HG02852 (cell line): ENCODE measurements at regions not wholly inside any gene's neighbourhood (a gene's known extent, or its start where the extent isn't known, plus 50 kb on each side); places are given as distances from the start of the nearest gene placed in this dataset.
"Not testable (repeated sequence)": the region's sequence is repeated elsewhere in the genome, so short reads cannot be mapped to it uniquely, and the experiment has no call there.

ENCODE experiments used
- ATAC-seq: cut with Tn5 transposase; IDR thresholded peaks from one replicate; pipeline ENCODE4 v1.9.1; 2021; ENCODE audit warnings: mild to moderate bottlenecking, moderate library complexity; ENCODE audit not compliant: unreplicated experiment

DNA sequence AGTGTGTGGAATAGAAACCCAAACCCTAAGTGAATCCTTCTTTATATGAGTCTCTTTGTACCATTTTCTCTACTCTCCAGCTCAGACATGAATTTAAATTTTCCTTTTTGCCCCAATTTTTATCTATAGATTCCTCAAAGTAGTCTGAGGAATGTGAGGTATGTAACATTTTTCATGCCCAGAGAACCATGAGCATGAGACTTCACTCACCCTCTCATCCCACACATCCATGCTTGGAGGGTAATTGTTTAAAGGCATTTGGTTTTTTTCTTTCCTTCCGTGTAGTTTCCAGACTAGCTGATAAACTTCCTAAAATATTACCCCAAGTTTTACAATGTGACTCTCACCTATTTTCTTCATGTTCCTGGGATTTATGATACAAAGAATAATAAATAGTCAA lies 2056.8 kb upstream of the CELF4 start:
- ATAC-seq = no peak

DNA sequence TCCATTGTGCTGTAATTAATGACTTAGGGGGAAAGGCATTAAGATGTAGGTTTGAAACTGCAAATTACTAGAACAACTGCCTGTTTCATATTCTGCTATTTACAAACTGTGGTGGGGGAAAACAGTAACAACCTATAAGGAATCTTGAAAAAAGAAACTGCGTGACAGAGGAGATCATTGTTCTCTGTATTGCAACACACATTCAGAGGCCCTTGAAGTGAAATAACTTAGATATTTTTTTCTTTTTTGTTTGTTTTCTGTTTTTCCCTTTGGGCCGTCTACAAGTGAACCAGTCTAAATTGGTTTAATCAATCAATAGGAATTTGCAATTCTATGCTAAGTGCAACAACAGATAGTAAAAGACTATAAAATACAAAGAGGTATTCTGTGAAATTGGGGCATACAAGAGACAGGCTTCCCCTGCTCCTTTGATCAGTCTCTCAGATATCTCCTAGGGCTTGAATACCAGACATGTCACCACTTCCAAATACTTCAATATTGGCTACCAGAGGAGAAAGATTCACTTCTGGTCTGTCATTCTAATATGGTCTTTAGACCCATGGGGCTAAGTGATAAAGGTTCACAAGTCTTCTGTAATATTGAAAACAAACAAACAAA lies 2055.1 kb upstream of the CELF4 start:
- ATAC-seq = no peak

GRCh38 chr18:39618265-39619003 lies 2052.8 kb upstream of the CELF4 start:
- no peak for ATAC-seq

- ATAC-seq = no peak
These were observed 2045.9 kb upstream of the CELF4 start for GRCh38 chr18:39611381-39612100.

- no peak for ATAC-seq
These were observed 2041.4 kb upstream of the CELF4 start for GRCh38 chr18:39607034-39607433.

- no peak for ATAC-seq
These were observed 2039.2 kb upstream of the CELF4 start for GRCh38 chr18:39604836-39605235.

DNA sequence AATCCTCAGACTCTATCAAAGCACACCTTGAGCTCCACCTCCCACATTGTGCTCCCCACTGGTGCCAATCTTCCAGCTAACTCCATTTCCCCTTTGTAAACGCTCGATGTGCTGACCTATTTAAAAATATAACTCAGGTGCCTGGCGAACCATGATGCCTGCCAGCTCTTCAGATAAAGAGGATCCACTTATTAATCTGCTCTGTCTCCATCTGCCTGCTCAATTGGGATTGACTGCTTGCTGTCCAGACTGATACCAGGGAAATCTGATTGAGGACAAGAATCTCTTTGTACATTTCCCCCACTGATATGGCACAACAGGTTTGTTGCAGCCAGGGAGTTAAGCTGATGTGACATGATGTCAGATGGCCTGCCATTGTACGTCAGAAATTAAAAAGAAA lies 2036.5 kb upstream of the CELF4 start:
- ATAC-seq = no peak

DNA sequence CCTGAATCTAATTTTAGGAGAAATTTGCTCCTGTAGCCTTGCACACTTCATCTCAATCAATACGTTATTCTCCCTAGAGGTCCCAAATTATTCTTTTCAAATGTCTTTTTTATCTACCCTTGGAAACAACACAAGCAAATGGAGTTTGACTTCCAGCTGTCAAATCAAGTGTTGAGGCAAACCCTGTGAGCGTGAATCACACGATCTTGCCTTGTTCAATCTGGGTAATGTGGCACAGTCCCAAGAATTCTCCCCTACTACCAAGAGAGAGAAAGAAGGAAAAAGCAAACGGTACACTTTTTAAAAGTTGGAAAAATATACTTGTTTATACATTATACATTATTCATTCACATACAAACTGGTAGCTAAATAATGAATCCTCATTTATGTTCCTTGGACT lies 2035.3 kb upstream of the CELF4 start:
- ATAC-seq = no peak

DNA sequence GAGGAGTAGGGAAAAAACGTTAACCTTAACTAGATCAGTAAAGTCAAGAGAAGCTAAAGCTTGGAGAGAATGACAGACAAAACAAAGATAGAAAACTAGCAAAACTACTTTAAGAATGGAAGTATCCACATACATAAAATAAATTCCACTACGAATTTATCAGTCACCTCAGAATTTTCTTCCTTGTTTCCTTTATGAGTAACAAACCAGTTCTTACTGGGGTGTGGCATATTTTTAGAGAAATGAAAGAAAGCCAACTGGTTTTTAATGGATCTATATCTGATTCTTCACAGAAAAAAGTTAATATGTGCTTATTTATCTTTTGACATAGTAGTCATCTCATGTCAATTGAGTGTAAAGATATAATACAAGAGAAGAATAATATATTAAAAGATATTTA lies 2033.7 kb upstream of the CELF4 start:
- no peak for ATAC-seq

- no peak for ATAC-seq
These were observed 2031.3 kb upstream of the CELF4 start for GRCh38 chr18:39596891-39597290.

DNA sequence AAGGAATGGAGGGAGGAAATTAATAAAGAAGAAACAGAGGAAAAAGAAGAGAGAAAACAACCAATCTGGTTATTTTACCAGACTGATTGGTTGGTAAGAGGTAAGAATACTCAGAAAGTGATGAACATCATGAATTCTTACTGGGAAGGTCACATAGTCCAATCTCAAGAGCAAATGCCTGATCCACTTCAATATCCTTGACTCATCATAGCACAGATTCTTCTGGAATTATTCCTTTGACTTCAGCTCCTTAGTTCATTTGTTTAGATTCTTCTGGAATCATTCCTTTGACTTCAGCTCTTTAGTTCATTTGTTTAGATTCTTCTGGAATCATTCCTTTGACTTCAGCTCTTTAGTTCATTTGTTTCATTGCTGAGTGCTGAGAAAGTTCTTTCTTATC lies 2030.6 kb upstream of the CELF4 start:
- no peak for ATAC-seq

DNA sequence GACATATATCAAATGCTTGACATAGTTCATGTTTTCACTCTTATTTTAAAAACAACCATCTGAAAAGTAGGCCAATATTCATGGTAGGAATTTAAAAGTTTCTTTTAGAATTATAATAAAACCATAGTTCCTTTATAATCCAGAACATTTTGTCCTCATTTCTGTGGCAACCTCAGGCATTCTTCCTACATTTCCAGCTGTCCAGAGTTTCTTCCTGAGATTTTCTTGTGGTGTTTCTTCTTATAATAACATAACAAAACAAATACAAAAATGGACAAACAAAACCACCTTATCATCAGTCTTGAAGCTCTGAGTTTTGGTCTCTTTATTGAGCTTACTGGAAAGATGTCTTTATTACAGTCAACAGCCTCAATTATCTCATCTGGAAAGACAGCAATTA lies 2028.6 kb upstream of the CELF4 start:
- ATAC-seq = no peak

DNA sequence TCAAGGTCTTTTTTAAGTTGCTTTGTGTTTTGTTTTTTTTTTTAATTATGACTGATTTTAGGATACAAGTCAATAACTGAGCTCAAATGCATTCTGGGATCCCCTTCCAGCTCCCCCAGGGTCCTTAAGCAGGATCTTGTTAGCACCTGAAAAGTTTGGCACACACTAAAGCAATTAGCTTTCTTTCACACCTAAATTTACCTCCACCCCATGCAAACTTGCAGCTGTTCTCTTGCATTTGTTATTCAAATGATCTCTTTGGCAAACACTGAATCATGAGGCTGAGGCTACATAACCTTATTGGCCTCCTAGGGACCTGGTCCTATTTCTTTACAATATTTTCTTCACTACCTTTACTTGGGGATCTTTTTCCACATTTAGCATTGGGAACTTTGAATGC lies 2026.1 kb upstream of the CELF4 start:
- ATAC-seq = no peak

- no peak for ATAC-seq
These were observed 2023.9 kb upstream of the CELF4 start for GRCh38 chr18:39589496-39589895.

- ATAC-seq = no peak
These were observed 2022.0 kb upstream of the CELF4 start for GRCh38 chr18:39587586-39587985.

GRCh38 chr18:39586741-39587140 lies 2021.1 kb upstream of the CELF4 start:
- no peak for ATAC-seq

- no peak for ATAC-seq
These were observed 2009.3 kb upstream of the CELF4 start for GRCh38 chr18:39574897-39575296.

DNA sequence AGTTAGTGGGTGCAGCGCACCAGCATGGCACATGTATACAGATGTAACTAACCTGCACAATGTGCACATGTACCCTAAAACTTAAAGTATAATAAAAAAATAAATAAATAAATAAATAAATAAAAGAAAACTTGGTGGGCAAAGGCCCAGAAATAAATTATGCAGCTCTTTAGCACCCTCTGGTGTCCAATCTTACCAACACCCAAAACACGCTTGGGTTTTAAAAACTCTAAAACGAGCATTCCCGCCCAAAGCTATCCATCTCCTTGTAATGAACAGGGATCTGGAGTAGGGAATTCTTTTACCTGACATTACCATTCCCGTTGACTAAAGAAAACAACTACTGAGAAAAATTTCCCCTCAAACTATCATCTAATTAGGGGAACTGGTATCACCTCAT lies 2005.9 kb upstream of the CELF4 start:
- no peak for ATAC-seq

DNA sequence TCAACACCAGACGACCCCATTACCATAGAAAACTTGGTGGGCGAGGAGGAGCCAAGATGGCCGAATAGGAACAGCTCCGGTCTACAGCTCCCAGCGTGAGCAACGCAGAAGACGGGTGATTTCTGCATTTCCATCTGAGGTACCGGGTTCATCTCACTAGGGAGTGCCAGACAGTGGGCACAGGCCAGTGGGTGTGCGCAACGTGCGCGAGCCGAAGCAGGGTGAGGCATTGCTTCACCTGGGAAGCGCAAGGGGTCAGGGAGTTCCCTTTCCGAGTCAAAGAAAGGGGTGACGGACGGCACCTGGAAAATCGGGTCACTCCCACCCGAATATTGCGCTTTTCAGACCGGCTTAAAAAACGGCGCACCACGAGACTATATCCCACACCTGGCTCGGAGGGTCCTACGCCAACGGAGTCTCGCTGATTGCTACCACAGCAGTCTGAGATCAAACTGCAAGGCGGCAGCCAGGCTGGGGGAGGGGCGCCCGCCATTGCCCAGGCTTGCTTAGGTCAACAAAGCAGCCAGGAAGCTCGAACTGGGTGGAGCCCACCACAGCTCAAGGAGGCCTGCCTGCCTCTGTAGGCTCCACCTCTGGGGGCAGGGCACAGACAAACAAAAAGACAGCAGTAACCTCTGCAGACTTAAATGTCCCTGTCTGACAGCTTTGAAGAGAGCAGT lies 2000.1 kb upstream of the CELF4 start:
- ATAC-seq = not testable (repeated sequence)

DNA sequence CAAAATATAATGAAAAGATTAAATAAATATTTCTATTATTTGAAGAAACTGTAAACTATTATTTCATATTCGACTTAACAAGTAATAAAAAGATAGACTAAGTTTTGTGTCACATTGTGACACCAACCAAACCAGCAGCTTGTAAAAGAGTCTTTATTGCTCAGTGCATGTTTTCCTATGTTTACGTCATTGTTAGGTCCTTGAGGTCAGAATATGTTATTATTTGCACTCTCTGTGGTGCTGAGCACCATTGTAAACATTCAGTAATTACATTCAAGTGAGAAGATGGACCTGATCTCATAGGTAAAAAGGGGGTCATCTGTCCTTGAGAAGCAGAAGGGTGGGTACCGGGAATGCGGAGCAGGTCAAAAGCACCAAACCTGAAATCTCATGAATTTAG lies 1999.1 kb upstream of the CELF4 start:
- ATAC-seq = no peak

DNA sequence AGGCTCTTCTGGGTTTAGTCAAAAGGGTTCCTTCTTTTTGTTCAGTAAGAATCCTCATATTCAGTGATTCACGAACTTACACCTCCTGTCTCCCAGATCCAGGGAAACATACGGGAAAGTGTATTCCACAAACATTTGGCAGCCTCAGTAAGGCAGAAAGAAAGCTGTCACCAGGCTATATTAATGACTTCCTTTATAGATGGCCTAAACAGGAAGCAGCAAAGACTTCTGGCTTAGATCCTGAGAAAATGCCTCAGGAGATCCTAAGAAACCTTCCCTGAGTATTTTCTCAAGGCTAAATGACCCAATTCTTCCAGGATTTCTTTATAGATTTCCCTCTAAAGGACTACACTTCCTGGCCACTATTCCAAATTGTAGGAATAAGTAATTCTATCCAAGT lies 1995.5 kb upstream of the CELF4 start:
- no peak for ATAC-seq

DNA sequence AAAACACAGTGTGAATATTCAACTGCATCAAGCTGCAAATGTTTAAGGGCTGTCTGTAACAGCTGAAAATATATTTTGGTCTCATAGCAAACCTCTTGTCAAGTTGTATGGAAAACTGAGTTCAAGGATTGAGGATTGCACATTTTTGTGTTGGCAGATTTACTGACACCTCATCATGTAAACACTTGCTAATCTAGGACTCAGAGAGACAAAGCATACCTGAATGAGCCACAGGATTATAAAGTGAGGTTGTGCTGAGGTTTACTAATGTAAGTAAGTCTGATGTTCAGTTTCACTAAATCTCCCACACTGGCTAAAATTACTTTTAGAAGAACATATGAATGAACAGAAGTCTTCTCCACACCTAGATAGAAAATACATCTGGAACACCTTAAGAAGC lies 1993.1 kb upstream of the CELF4 start:
- no peak for ATAC-seq
